ENCODE measurements at regions not wholly inside any gene's neighbourhood (a gene's known extent, or its start where the extent isn't known, plus 50 kb on each side); places are given as distances from the start of the nearest gene placed in this dataset.

- Mint-ChIP-seq H3K27me3 (peaks cover 6% of the 10 kb centered on the region), H3K36me3 (ENCODE audit: low read depth) (no peaks in the 10 kb centered on the region), H3K4me3 (no peak overlapping the region), H3K9me3 (ENCODE audit: low read depth) (no peaks in the 10 kb centered on the region), H3K4me1 (no peaks in the 10 kb centered on the region), H3K27ac (no peak overlapping the region)
- POLR2A ChIA-PET: no interaction called here
- no peak for ATAC-seq
- intact Hi-C loops (cut with DNase I, micrococcal nuclease): no loop called here
- DNase-seq: no peak
- CTCF ChIA-PET: interaction anchor here (0.7 kb wide), 1 partner anchor 52 kb away, joined by 3 read pairs; no protein-coding TSS in a partner anchor
Observed at GRCh38 chr6:133741375-133741861, 147.5 kb upstream of the TCF21 start.

- Mint-ChIP-seq H3K27me3 (peaks cover 6% of the 10 kb centered on the region), H3K4me1 (no peaks in the 10 kb centered on the region), H3K4me3 (no peak overlapping the region), H3K36me3 (ENCODE audit: low read depth) (no peaks in the 10 kb centered on the region), H3K27ac (no peak overlapping the region), H3K9me3 (ENCODE audit: low read depth) (no peaks in the 10 kb centered on the region)
- intact Hi-C loops (cut with DNase I, micrococcal nuclease): no loop called here
- POLR2A ChIA-PET: no interaction called here
- DNase-seq: no peak
- CTCF ChIA-PET: no interaction called here
- ATAC-seq: no peak
Observed at GRCh38 chr6:133743621-133744020, 145.3 kb upstream of the TCF21 start.

- CTCF ChIA-PET: no interaction called here
- no peak for DNase-seq
- H3K27me3 Mint-ChIP-seq: peaks cover 8% of the 10 kb centered on the region
- intact Hi-C loops (cut with DNase I, micrococcal nuclease): no loop called here
- no peak overlapping the region for H3K27ac Mint-ChIP-seq
- H3K36me3 Mint-ChIP-seq (ENCODE audit: low read depth): no peaks in the 10 kb centered on the region
- no peak overlapping the region for H3K4me3 Mint-ChIP-seq
- no peaks in the 10 kb centered on the region for H3K4me1 Mint-ChIP-seq
- H3K9me3 Mint-ChIP-seq (ENCODE audit: low read depth): no peaks in the 10 kb centered on the region
- POLR2A ChIA-PET: no interaction called here
- ATAC-seq: no peak
Observed at GRCh38 chr6:133746417-133746770, 142.5 kb upstream of the TCF21 start.

GRCh38 chr6:133748628-133749027, 140.3 kb upstream of the TCF21 start:
- Mint-ChIP-seq H3K27ac (no peak overlapping the region), H3K4me1 (no peaks in the 10 kb centered on the region), H3K27me3 (peaks cover 8% of the 10 kb centered on the region), H3K4me3 (no peak overlapping the region), H3K36me3 (ENCODE audit: low read depth) (no peaks in the 10 kb centered on the region), H3K9me3 (ENCODE audit: low read depth) (no peaks in the 10 kb centered on the region)
- intact Hi-C loops (cut with DNase I, micrococcal nuclease): no loop called here
- no peak for DNase-seq
- no peak for ATAC-seq
- POLR2A ChIA-PET: no interaction called here
- CTCF ChIA-PET: no interaction called here

GRCh38 chr6:133749427-133749826, 139.5 kb upstream of the TCF21 start:
- ChIA-PET POLR2A (no interaction called here), CTCF (no interaction called here)
- no peak for DNase-seq
- Mint-ChIP-seq H3K27me3 (peaks cover 8% of the 10 kb centered on the region), H3K9me3 (ENCODE audit: low read depth) (no peaks in the 10 kb centered on the region), H3K27ac (no peak overlapping the region), H3K36me3 (ENCODE audit: low read depth) (no peaks in the 10 kb centered on the region), H3K4me1 (no peaks in the 10 kb centered on the region), H3K4me3 (no peak overlapping the region)
- ATAC-seq: no peak
- intact Hi-C loops (cut with DNase I, micrococcal nuclease): no loop called here

- Mint-ChIP-seq H3K27me3 (peaks cover 6% of the 10 kb centered on the region), H3K36me3 (ENCODE audit: low read depth) (no peaks in the 10 kb centered on the region), H3K4me3 (no peak overlapping the region), H3K9me3 (ENCODE audit: low read depth) (no peaks in the 10 kb centered on the region), H3K4me1 (no peaks in the 10 kb centered on the region), H3K27ac (no peak overlapping the region)
- CTCF ChIA-PET: no interaction called here
- intact Hi-C loops (cut with DNase I, micrococcal nuclease): no loop called here
- ATAC-seq (no peak), DNase-seq (no peak)
- POLR2A ChIA-PET: no interaction called here
Observed at GRCh38 chr6:133752129-133752528, 136.8 kb upstream of the TCF21 start.

- H3K9me3 Mint-ChIP-seq (ENCODE audit: low read depth): no peaks in the 10 kb centered on the region
- intact Hi-C loops (cut with DNase I, micrococcal nuclease): no loop called here
- ATAC-seq (no peak), DNase-seq (no peak)
- no peak overlapping the region for H3K4me3 Mint-ChIP-seq
- H3K4me1 Mint-ChIP-seq: no peaks in the 10 kb centered on the region
- ChIA-PET CTCF (no interaction called here), POLR2A (no interaction called here)
- H3K36me3 Mint-ChIP-seq (ENCODE audit: low read depth): no peaks in the 10 kb centered on the region
- no peak overlapping the region for H3K27ac Mint-ChIP-seq
- H3K27me3 Mint-ChIP-seq: peaks cover 4% of the 10 kb centered on the region
Observed at GRCh38 chr6:133753756-133754155, 135.2 kb upstream of the TCF21 start.

- intact Hi-C loops (cut with DNase I, micrococcal nuclease): no loop called here
- ChIA-PET POLR2A (no interaction called here), CTCF (no interaction called here)
- H3K27me3 Mint-ChIP-seq: no peaks in the 10 kb centered on the region
- no peak overlapping the region for H3K4me3 Mint-ChIP-seq
- H3K27ac Mint-ChIP-seq: no peak overlapping the region
- DNase-seq (no peak), ATAC-seq (no peak)
- H3K4me1 Mint-ChIP-seq: no peaks in the 10 kb centered on the region
- H3K36me3 Mint-ChIP-seq (ENCODE audit: low read depth): no peaks in the 10 kb centered on the region
- no peaks in the 10 kb centered on the region for H3K9me3 Mint-ChIP-seq (ENCODE audit: low read depth)
Observed at GRCh38 chr6:133754298-133754697, 134.6 kb upstream of the TCF21 start.

- H3K4me1 Mint-ChIP-seq: no peaks in the 10 kb centered on the region
- no peak overlapping the region for H3K27ac Mint-ChIP-seq
- H3K27me3 Mint-ChIP-seq: peaks cover 9% of the 10 kb centered on the region
- no peaks in the 10 kb centered on the region for H3K9me3 Mint-ChIP-seq (ENCODE audit: low read depth)
- no peak for ATAC-seq
- intact Hi-C loops (cut with DNase I, micrococcal nuclease): no loop called here
- no peak overlapping the region for H3K4me3 Mint-ChIP-seq
- POLR2A ChIA-PET: no interaction called here
- DNase-seq: no peak
- CTCF ChIA-PET: no interaction called here
- no peaks in the 10 kb centered on the region for H3K36me3 Mint-ChIP-seq (ENCODE audit: low read depth)
Observed at GRCh38 chr6:133756078-133756695, 132.7 kb upstream of the TCF21 start.

GRCh38 chr6:133757335-133757734, 131.6 kb upstream of the TCF21 start:
- ChIA-PET POLR2A (no interaction called here), CTCF (no interaction called here)
- intact Hi-C loops (cut with DNase I, micrococcal nuclease): no loop called here
- Mint-ChIP-seq H3K27ac (no peak overlapping the region), H3K4me1 (no peaks in the 10 kb centered on the region), H3K9me3 (ENCODE audit: low read depth) (no peaks in the 10 kb centered on the region), H3K4me3 (no peak overlapping the region), H3K27me3 (peaks cover 9% of the 10 kb centered on the region), H3K36me3 (ENCODE audit: low read depth) (no peaks in the 10 kb centered on the region)
- ATAC-seq (no peak), DNase-seq (no peak)

- ATAC-seq (no peak), DNase-seq (no peak)
- H3K36me3 Mint-ChIP-seq (ENCODE audit: low read depth): no peaks in the 10 kb centered on the region
- ChIA-PET CTCF (interaction anchor here (0.6 kb wide), 1 partner anchor 114 kb away, joined by 3 read pairs; no protein-coding TSS in a partner anchor), POLR2A (no interaction called here)
- H3K27me3 Mint-ChIP-seq: peaks cover 17% of the 10 kb centered on the region
- H3K4me3 Mint-ChIP-seq: no peak overlapping the region
- H3K9me3 Mint-ChIP-seq (ENCODE audit: low read depth): no peaks in the 10 kb centered on the region
- intact Hi-C loops (cut with DNase I, micrococcal nuclease): no loop called here
- no peaks in the 10 kb centered on the region for H3K4me1 Mint-ChIP-seq
- H3K27ac Mint-ChIP-seq: no peak overlapping the region
Observed at GRCh38 chr6:133758815-133759335, 130.0 kb upstream of the TCF21 start.

- CTCF ChIA-PET: no interaction called here
- Mint-ChIP-seq H3K4me1 (no peaks in the 10 kb centered on the region), H3K9me3 (ENCODE audit: low read depth) (no peaks in the 10 kb centered on the region), H3K4me3 (no peak overlapping the region), H3K27me3 (peaks cover 21% of the 10 kb centered on the region), H3K36me3 (ENCODE audit: low read depth) (no peaks in the 10 kb centered on the region), H3K27ac (no peak overlapping the region)
- ATAC-seq (no peak), DNase-seq (no peak)
- intact Hi-C loops (cut with DNase I, micrococcal nuclease): no loop called here
- POLR2A ChIA-PET: no interaction called here
Observed at GRCh38 chr6:133759524-133759923, 129.4 kb upstream of the TCF21 start.

- Mint-ChIP-seq H3K4me1 (no peaks in the 10 kb centered on the region), H3K9me3 (ENCODE audit: low read depth) (no peaks in the 10 kb centered on the region), H3K4me3 (no peak overlapping the region), H3K27me3 (peaks cover 23% of the 10 kb centered on the region), H3K27ac (no peak overlapping the region), H3K36me3 (ENCODE audit: low read depth) (no peaks in the 10 kb centered on the region)
- intact Hi-C loops (cut with DNase I, micrococcal nuclease): no loop called here
- DNase-seq: no peak
- ChIA-PET POLR2A (no interaction called here), CTCF (no interaction called here)
- no peak for ATAC-seq
Observed at GRCh38 chr6:133761706-133762105, 127.2 kb upstream of the TCF21 start.
